KMS-11 (cell line): ENCODE measurements at regions not wholly inside any gene's neighbourhood (a gene's known extent, or its start where the extent isn't known, plus 50 kb on each side); places are given as distances from the start of the nearest gene placed in this dataset.
"Not testable (repeated sequence)": the region's sequence is repeated elsewhere in the genome, so short reads cannot be mapped to it uniquely, and the experiment has no call there.

Experiments used
- H2AFZ ChIP-seq: fragments of 200-600 bp; sonication (generic); 2 replicates; pipeline ENCODE4 v1.6.1; 2016; ENCODE audit warnings: antibody characterized with exemption, mixed run types, low read depth
- H3K27ac ChIP-seq: fragments of 200-600 bp; sonication (generic); 2 replicates; pipeline ENCODE4 v1.6.1; 2016; ENCODE audit warnings: mild to moderate bottlenecking, mixed run types
- H3K27me3 ChIP-seq: fragments of 200-600 bp; sonication (generic); 2 replicates; pipeline ENCODE4 v1.6.1; 2017; ENCODE audit warnings: mild to moderate bottlenecking, low read depth, mixed run types, moderate library complexity; ENCODE audit not compliant: insufficient read depth
- H3K36me3 ChIP-seq: fragments of 200-600 bp; sonication (generic); 2 replicates; pipeline ENCODE4 v1.6.1; 2017; ENCODE audit warnings: mild to moderate bottlenecking, mixed run types; ENCODE audit not compliant: insufficient read depth
- H3K4me1 ChIP-seq: fragments of 200-600 bp; sonication (generic); 2 replicates; pipeline ENCODE4 v1.6.1; 2016; ENCODE audit warnings: mild to moderate bottlenecking, low read depth, mixed run types; ENCODE audit not compliant: poor library complexity, severe bottlenecking
- H3K4me2 ChIP-seq: fragments of 200-600 bp; sonication (generic); 2 replicates; pipeline ENCODE4 v1.7.0; 2016; ENCODE audit warnings: mild to moderate bottlenecking, mixed run types
- H3K4me3 ChIP-seq: fragments of 200-600 bp; sonication (generic); IDR thresholded peaks from 2 replicates; pipeline ENCODE4 v1.6.1; 2017; ENCODE audit warnings: low read depth, low read length, mixed read lengths; ENCODE audit not compliant: insufficient read depth
- H3K79me2 ChIP-seq: fragments of 200-600 bp; sonication (generic); 2 replicates; pipeline ENCODE4 v1.6.1; 2016; ENCODE audit warnings: low read depth, mixed run types; ENCODE audit not compliant: insufficient read depth
- H3K9ac ChIP-seq: fragments of 200-600 bp; sonication (generic); 2 replicates; pipeline ENCODE4 v1.6.1; 2016; ENCODE audit warnings: mild to moderate bottlenecking, mixed run types
- H4K20me1 ChIP-seq: fragments of 200-600 bp; sonication (generic); 2 replicates; pipeline ENCODE4 v1.6.1; 2016; ENCODE audit warnings: mild to moderate bottlenecking, mixed run types; ENCODE audit not compliant: insufficient read depth
- TF ChIP-seq, protein P1 (sequence below): fragments of 200-600 bp; sonication (generic); conservative IDR thresholded peaks from 2 replicates; pipeline ENCODE4 v1.6.1; 2017; ENCODE audit warnings: low read depth, mild to moderate bottlenecking, antibody characterized with exemption, low read length, moderate library complexity, mixed read lengths

DNA sequence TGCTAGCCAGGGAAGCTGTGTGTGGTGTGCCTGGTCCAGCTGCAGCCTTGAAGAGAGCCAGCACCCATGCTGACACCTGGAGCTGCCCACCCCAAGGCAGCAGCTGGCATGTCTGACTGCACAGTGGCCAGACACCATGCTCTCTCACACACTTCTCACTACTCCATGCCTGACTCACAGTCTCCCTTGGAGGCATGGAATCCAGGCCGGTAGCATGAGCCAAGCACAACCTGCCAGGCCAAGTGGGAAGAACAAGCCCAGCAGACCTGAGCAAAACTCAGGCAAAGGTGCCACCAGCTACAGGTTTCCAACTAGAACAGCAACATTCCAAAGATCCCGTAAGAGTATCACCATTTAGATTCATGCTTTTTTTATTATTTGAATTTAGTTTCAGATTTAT lies 625.3 kb upstream of the LRRTM4 start:
- no peak overlapping the region for H3K9ac ChIP-seq
- H2AFZ ChIP-seq: no peak overlapping the region
- no peaks in the 10 kb centered on the region for H3K27me3 ChIP-seq
- TF ChIP-seq, protein P1, sequence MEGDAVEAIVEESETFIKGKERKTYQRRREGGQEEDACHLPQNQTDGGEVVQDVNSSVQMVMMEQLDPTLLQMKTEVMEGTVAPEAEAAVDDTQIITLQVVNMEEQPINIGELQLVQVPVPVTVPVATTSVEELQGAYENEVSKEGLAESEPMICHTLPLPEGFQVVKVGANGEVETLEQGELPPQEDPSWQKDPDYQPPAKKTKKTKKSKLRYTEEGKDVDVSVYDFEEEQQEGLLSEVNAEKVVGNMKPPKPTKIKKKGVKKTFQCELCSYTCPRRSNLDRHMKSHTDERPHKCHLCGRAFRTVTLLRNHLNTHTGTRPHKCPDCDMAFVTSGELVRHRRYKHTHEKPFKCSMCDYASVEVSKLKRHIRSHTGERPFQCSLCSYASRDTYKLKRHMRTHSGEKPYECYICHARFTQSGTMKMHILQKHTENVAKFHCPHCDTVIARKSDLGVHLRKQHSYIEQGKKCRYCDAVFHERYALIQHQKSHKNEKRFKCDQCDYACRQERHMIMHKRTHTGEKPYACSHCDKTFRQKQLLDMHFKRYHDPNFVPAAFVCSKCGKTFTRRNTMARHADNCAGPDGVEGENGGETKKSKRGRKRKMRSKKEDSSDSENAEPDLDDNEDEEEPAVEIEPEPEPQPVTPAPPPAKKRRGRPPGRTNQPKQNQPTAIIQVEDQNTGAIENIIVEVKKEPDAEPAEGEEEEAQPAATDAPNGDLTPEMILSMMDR: no peak
- H3K4me1 ChIP-seq: no peaks in the 10 kb centered on the region
- no peak overlapping the region for H3K4me3 ChIP-seq
- H3K27ac ChIP-seq: no peak overlapping the region
- H4K20me1 ChIP-seq: no peaks in the 10 kb centered on the region
- H3K79me2 ChIP-seq: no peaks in the 10 kb centered on the region
- no peaks in the 10 kb centered on the region for H3K36me3 ChIP-seq
- H3K4me2 ChIP-seq: no peak overlapping the region

DNA sequence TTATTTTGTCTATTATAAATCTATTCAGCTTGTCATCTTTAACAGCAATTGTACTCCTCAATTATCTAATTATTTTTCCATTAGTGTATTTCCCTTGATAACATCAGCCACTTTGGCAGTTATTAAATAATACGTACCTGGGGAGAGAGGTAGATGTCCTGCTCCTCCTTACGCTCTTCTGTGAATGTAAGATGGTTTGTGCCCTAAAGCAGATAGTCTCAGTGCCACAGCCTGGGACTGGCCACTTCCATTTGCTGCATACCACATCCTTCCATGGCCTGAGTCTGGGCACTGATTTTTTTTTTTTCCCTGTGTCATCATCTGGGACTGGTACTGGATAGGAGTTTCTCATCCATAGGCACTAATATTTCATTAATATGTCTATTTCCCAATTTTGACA lies 632.4 kb upstream of the LRRTM4 start:
- H2AFZ ChIP-seq: no peak overlapping the region
- H3K27me3 ChIP-seq: no peaks in the 10 kb centered on the region
- TF ChIP-seq, protein P1: no peak
- H3K4me2 ChIP-seq: no peak overlapping the region
- H3K36me3 ChIP-seq: no peaks in the 10 kb centered on the region
- no peak overlapping the region for H3K9ac ChIP-seq
- H3K4me3 ChIP-seq: no peak overlapping the region
- no peaks in the 10 kb centered on the region for H3K79me2 ChIP-seq
- no peaks in the 10 kb centered on the region for H3K4me1 ChIP-seq
- no peak overlapping the region for H3K27ac ChIP-seq
- no peaks in the 10 kb centered on the region for H4K20me1 ChIP-seq

DNA sequence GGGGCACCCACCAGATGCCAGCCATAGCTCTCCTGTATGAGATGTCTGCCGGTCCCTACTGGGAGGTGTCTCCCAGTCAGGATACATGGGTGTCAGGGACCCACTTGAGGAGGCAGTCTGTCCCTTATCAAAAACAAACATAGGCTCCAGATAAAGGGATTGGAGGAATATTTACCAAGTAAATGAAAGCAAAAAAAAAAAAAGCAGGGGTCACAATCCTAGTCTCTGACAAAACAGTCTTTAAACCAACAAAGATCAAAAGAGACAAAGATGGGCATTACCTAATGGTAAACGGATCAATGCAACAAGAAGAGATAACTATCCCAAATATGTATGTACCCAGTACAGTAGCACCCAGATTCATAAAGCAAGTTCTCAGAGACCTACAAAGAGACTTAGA lies 640.0 kb upstream of the LRRTM4 start:
- no peak overlapping the region for H2AFZ ChIP-seq
- H3K9ac ChIP-seq: no peak overlapping the region
- H4K20me1 ChIP-seq: no peaks in the 10 kb centered on the region
- H3K27ac ChIP-seq: no peak overlapping the region
- H3K4me2 ChIP-seq: no peak overlapping the region
- H3K27me3 ChIP-seq: no peaks in the 10 kb centered on the region
- no peak overlapping the region for H3K4me3 ChIP-seq
- no peaks in the 10 kb centered on the region for H3K79me2 ChIP-seq
- TF ChIP-seq, protein P1: no peak
- no peaks in the 10 kb centered on the region for H3K4me1 ChIP-seq
- no peaks in the 10 kb centered on the region for H3K36me3 ChIP-seq

DNA sequence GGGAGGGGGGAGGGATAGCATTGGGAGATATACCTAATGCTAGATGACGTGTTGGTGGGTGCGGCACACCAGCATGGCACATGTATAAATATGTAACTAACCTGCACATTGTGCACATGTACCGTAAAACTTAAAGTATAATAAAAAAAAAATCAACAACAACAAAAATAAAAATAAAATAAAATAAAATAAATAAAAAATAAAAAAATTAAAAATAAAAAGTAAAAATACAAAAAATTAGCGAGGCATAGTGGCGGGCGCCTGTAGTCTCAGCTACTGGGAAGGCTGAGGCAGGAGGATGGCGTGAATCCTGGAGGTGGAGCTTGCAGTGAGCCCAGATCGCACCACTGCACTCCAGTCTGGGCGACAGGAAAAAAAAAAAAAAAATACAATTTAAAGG lies 650.0 kb upstream of the LRRTM4 start:
- H3K4me1 ChIP-seq, H3K27ac ChIP-seq, H4K20me1 ChIP-seq, H3K9ac ChIP-seq, H3K4me2 ChIP-seq, H3K27me3 ChIP-seq, H3K4me3 ChIP-seq, H3K36me3 ChIP-seq, H3K79me2 ChIP-seq, H2AFZ ChIP-seq: not testable (repeated sequence)

DNA sequence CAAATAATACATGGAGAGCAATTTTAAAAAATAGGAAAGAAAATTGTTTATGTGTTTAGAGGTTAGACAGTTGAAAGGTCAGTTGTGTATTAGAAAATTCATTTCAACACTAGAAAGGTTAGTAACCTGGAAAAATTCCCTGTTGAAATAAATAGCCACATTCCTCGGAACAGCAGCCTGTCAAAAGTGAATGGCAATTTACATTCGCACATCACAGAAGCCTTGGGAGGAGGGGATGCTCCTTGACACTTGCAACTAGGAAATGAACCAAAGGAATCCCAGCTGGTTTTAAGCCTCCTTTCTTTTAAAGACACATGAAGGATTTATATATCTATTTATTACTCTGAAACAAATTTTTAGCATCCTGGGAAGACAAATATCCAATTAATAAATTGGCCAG lies 653.5 kb upstream of the LRRTM4 start:
- H3K27me3 ChIP-seq: no peaks in the 10 kb centered on the region
- H2AFZ ChIP-seq: no peak overlapping the region
- no peaks in the 10 kb centered on the region for H3K36me3 ChIP-seq
- no peak overlapping the region for H3K4me3 ChIP-seq
- H3K4me2 ChIP-seq: no peak overlapping the region
- TF ChIP-seq, protein P1: no peak
- no peaks in the 10 kb centered on the region for H3K4me1 ChIP-seq
- no peaks in the 10 kb centered on the region for H3K79me2 ChIP-seq
- H4K20me1 ChIP-seq: no peaks in the 10 kb centered on the region
- H3K9ac ChIP-seq: no peak overlapping the region
- H3K27ac ChIP-seq: no peak overlapping the region
